Vagina (tissue), 2 donors: ENCODE measurements at regions not wholly inside any gene's neighbourhood (a gene's known extent, or its start where the extent isn't known, plus 50 kb on each side); places are given as distances from the start of the nearest gene placed in this dataset.

ENCODE experiments used
- CTCF ChIP-seq, 3 experiments: fragments of 450-650 bp in 2 of 3; fragments of 200-600 bp in 1 of 3; sonication (generic) in 1 of 3; IDR thresholded peaks; one replicate each; pipeline ENCODE4 v1.5.1; 2017 to 2019; ENCODE audit warnings: antibody characterized with exemption in 3 of 3, mild to moderate bottlenecking in 2 of 3, moderate library complexity in 2 of 3
- POLR2A ChIP-seq, 2 donors: fragments of 450-650 bp; IDR thresholded peaks; one replicate each; pipeline ENCODE4 v1.6.1; 2017; ENCODE audit warnings: antibody characterized with exemption in 2 of 2, mild to moderate bottlenecking in 2 of 2, moderate library complexity in 2 of 2
- POLR2AphosphoS5 ChIP-seq, 2 donors: sonication (generic); formaldehyde crosslinking; IDR thresholded peaks; one replicate each; pipeline ENCODE4 v1.9.0; 2017; ENCODE audit warnings: antibody characterized with exemption in 2 of 2, mild to moderate bottlenecking in 2 of 2, low read depth in 1 of 2; ENCODE audit not compliant: insufficient read depth in 1 of 2

- TF ChIP-seq CTCF (IDR thresholded peaks at IDR 0.05), result no peak
- TF ChIP-seq POLR2A (IDR thresholded peaks at IDR 0.05), result no peak
- no peak for TF ChIP-seq POLR2AphosphoS5 (IDR thresholded peaks at IDR 0.05; ENCODE audit: insufficient read depth in 1 of 2, low read depth in 1 of 2)
Observed at GRCh38 chr12:61267474-61267873, 992.7 kb upstream of the USP15 start.
